K562 (cell line): ENCODE measurements at regions not wholly inside any gene's neighbourhood (a gene's known extent, or its start where the extent isn't known, plus 50 kb on each side); places are given as distances from the start of the nearest gene placed in this dataset.

Experiments used
- ARID4B ChIP-seq: sonication (generic); formaldehyde crosslinking; IDR thresholded peaks from 2 replicates; pipeline ENCODE4 v1.8.0; 2022; ENCODE audit warnings: mild to moderate bottlenecking, missing genetic modification reagents
- BRCA1 ChIP-seq, 2 experiments: fragments of 450-650 bp in 1 of 2; sonication (generic) in 1 of 2; formaldehyde crosslinking in 1 of 2; IDR thresholded peaks; 2 replicates each; pipeline versions ENCODE4 v1.5.0 to v1.6.1; 2017 to 2020; ENCODE audit warnings: mild to moderate bottlenecking in 1 of 2, missing genetic modification reagents in 1 of 2
- COPS2 ChIP-seq: fragments of 450-650 bp; conservative IDR thresholded peaks from 2 replicates; pipeline ENCODE4 v1.6.1; 2016; ENCODE audit warnings: mild to moderate bottlenecking, moderate library complexity
- CTCF ChIP-seq, 3 experiments: IDR thresholded peaks in 2 of 3; conservative IDR thresholded peaks in 1 of 3; 2 replicates each; pipeline ENCODE4 v1.5.1; 2011 to 2012; ENCODE audit warnings: low read length in 3 of 3, mild to moderate bottlenecking in 3 of 3, control low read depth in 2 of 3, improper control_type of control experiment in 1 of 3, inconsistent platforms in 1 of 3, low read depth in 1 of 3, mixed read lengths in 1 of 3, moderate library complexity in 1 of 3; ENCODE audit not compliant: insufficient read depth in 2 of 3
- HDAC8 ChIP-seq: fragments of 450-650 bp; IDR thresholded peaks from 2 replicates; pipeline ENCODE4 v1.6.1; 2016; ENCODE audit warnings: mild to moderate bottlenecking, missing genetic modification characterization, moderate library complexity, missing compliant biosample characterization
- KDM1A ChIP-seq, 2 experiments: fragments of 450-650 bp; IDR thresholded peaks; 2 replicates each; pipeline ENCODE4 v1.6.1; 2016; ENCODE audit warnings: mild to moderate bottlenecking in 2 of 2
- NCOA1 ChIP-seq: fragments of 450-650 bp; IDR thresholded peaks from 2 replicates; pipeline ENCODE4 v1.6.1; 2016; ENCODE audit warnings: low read depth
- NFIX ChIP-seq: fragments of 250-450 bp; sonication (Bioruptor Pico); IDR thresholded peaks from 2 replicates; pipeline ENCODE4 v1.4.0; 2020; ENCODE audit warnings: low read depth, mild to moderate bottlenecking, moderate library complexity
- RAD21 ChIP-seq, 2 experiments: fragments of 250-450 bp in 1 of 2; fragments of 450-650 bp in 1 of 2; sonication (Bioruptor Pico) in 1 of 2; formaldehyde crosslinking in 1 of 2; IDR thresholded peaks in 1 of 2; conservative IDR thresholded peaks in 1 of 2; 2 replicates each; pipeline versions ENCODE4 v1.4.0 to v1.8.0; 2020 to 2022; ENCODE audit warnings: mild to moderate bottlenecking in 2 of 2, moderate library complexity in 1 of 2
- SMAD1 ChIP-seq: fragments of 150-350 bp; IDR thresholded peaks from 2 replicates; pipeline ENCODE4 v1.6.1; 2014; ENCODE audit warnings: low read length, low read depth; ENCODE audit not compliant: partially characterized antibody
- SP1 ChIP-seq: sonication (generic); formaldehyde crosslinking; IDR thresholded peaks from 2 replicates; pipeline ENCODE4 v1.8.1; 2022; ENCODE audit warnings: mild to moderate bottlenecking, missing genetic modification reagents
- TCF7L2 ChIP-seq: fragments of 150-350 bp; IDR thresholded peaks from 2 replicates; pipeline ENCODE4 v1.6.1; 2016; ENCODE audit warnings: low read depth, mild to moderate bottlenecking, low read length, moderate library complexity
- ZFX ChIP-seq: sonication (generic); formaldehyde crosslinking; IDR thresholded peaks from 2 replicates; pipeline ENCODE4 v1.8.0; 2022; ENCODE audit warnings: mild to moderate bottlenecking, missing genetic modification reagents, moderate library complexity
- ZNF561 ChIP-seq: fragments of 450-650 bp; formaldehyde crosslinking; conservative IDR thresholded peaks from 2 replicates; pipeline ENCODE4 v1.4.0; 2020; ENCODE audit warnings: mild to moderate bottlenecking, moderate library complexity

- no peak for TF ChIP-seq ZNF561 (CRISPR knock-in tag)
- TF ChIP-seq SMAD1, result no peak
- no peak for TF ChIP-seq NFIX (CRISPR knock-in tag)
- no peak for TF ChIP-seq RAD21 (CRISPR knock-in tag; conservative IDR thresholded peaks at IDR 0.05 in 1 of 2, IDR thresholded peaks at IDR 0.05 in 1 of 2)
- no peak for TF ChIP-seq ZFX (CRISPR knock-in tag)
- TF ChIP-seq TCF7L2, result no peak
- TF ChIP-seq KDM1A (IDR thresholded peaks at IDR 0.05), result no peak
- no peak for TF ChIP-seq HDAC8
- no peak for TF ChIP-seq CTCF (IDR thresholded peaks at IDR 0.05 in 2 of 3, conservative IDR thresholded peaks at IDR 0.05 in 1 of 3; ENCODE audit: insufficient read depth in 2 of 3, low read depth in 1 of 3, low read length in 3 of 3)
- no peak for TF ChIP-seq NCOA1
- no peak for TF ChIP-seq COPS2
- TF ChIP-seq BRCA1 (IDR thresholded peaks at IDR 0.05), result no peak
- TF ChIP-seq BRCA1 (CRISPR knock-in tag; IDR thresholded peaks at IDR 0.05), result no peak
- no peak for TF ChIP-seq SP1
- TF ChIP-seq ARID4B (CRISPR knock-in tag), result no peak
Measured at GRCh38 chr3:191005790-191006189, 143.3 kb upstream of the GMNC start.
